Chondrocyte (in vitro differentiated cells): ENCODE measurements at regions not wholly inside any gene's neighbourhood (a gene's known extent, or its start where the extent isn't known, plus 50 kb on each side); places are given as distances from the start of the nearest gene placed in this dataset.

Experiments
- DNase-seq: peaks from one replicate; pipeline ENCODE4 v3.0.0; 2021; ENCODE audit warnings: mixed read lengths, low spot score
- H3K27ac Mint-ChIP-seq: one replicate; pipeline ENCODE4 v1.8.0; 2021; ENCODE audit warnings: mild to moderate bottlenecking, moderate library complexity, mixed read lengths; ENCODE audit not compliant: unreplicated experiment
- H3K27me3 Mint-ChIP-seq: 2 replicates; pipeline ENCODE4 v1.8.0; 2021; ENCODE audit warnings: low read depth, mixed read lengths
- H3K36me3 Mint-ChIP-seq: 2 replicates; pipeline ENCODE4 v1.8.0; 2021; ENCODE audit warnings: low read depth, mixed read lengths
- H3K4me1 Mint-ChIP-seq: 2 replicates; pipeline ENCODE4 v1.8.0; 2021; ENCODE audit warnings: low read depth, mild to moderate bottlenecking, mixed read lengths
- H3K4me3 Mint-ChIP-seq: one replicate; pipeline ENCODE4 v1.8.0; 2021; ENCODE audit warnings: mild to moderate bottlenecking, moderate library complexity, mixed read lengths; ENCODE audit not compliant: unreplicated experiment
- H3K9me3 Mint-ChIP-seq: 2 replicates; pipeline ENCODE4 v1.8.0; 2021; ENCODE audit warnings: low read depth, mixed read lengths
- TF ChIP-seq, protein P1 (sequence below): fragments of 200-600 bp; sonication (generic); IDR thresholded peaks from 2 replicates; pipeline ENCODE4 v1.5.0; 2021; ENCODE audit warnings: antibody characterized with exemption, mild to moderate bottlenecking, moderate library complexity

DNA sequence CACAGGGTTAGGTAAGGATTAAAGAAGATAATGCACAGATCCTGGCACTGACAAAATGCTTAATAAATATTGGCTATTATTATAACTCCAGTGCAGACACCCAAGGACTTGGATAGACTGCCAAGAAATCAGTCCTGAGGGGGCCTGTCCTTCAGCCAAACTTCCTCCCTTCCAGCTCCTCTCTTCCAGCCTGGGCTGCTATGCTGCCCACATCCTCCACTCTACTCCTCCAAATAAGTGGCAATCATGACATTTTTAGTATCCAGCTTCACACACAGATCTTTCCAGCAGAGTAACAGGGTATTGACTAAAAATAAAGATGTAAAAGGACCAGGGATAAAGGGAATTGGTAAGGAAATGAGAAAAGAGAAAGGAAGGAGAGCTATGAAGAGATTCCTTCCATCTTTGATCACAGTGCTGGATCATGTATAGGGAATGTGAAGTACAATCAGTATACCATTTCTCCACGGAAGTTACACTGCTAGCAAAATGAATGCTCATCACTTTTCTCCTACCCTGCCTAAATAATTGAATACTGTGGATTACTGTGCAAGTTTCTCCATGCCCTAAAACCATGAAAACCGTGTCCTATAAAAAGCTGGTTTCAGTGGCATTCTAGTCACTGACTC, 136.0 kb upstream of the OSMR start:
- Mint-ChIP-seq H3K27ac (no peak overlapping the region), H3K27me3 (no peaks in the 10 kb centered on the region), H3K36me3 (no peaks in the 10 kb centered on the region), H3K4me3 (no peak overlapping the region), H3K4me1 (no peaks in the 10 kb centered on the region), H3K9me3 (no peaks in the 10 kb centered on the region)
- TF ChIP-seq, protein P1, sequence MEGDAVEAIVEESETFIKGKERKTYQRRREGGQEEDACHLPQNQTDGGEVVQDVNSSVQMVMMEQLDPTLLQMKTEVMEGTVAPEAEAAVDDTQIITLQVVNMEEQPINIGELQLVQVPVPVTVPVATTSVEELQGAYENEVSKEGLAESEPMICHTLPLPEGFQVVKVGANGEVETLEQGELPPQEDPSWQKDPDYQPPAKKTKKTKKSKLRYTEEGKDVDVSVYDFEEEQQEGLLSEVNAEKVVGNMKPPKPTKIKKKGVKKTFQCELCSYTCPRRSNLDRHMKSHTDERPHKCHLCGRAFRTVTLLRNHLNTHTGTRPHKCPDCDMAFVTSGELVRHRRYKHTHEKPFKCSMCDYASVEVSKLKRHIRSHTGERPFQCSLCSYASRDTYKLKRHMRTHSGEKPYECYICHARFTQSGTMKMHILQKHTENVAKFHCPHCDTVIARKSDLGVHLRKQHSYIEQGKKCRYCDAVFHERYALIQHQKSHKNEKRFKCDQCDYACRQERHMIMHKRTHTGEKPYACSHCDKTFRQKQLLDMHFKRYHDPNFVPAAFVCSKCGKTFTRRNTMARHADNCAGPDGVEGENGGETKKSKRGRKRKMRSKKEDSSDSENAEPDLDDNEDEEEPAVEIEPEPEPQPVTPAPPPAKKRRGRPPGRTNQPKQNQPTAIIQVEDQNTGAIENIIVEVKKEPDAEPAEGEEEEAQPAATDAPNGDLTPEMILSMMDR, result no peak
- no peak for DNase-seq

- Mint-ChIP-seq H3K4me3 (no peak overlapping the region), H3K4me1 (no peaks in the 10 kb centered on the region), H3K27me3 (no peaks in the 10 kb centered on the region), H3K9me3 (no peaks in the 10 kb centered on the region), H3K27ac (no peak overlapping the region), H3K36me3 (no peaks in the 10 kb centered on the region)
- TF ChIP-seq, protein P1, result no peak
- DNase-seq, result no peak
Observed at GRCh38 chr5:38710627-38711026, 135.2 kb upstream of the OSMR start.

DNA sequence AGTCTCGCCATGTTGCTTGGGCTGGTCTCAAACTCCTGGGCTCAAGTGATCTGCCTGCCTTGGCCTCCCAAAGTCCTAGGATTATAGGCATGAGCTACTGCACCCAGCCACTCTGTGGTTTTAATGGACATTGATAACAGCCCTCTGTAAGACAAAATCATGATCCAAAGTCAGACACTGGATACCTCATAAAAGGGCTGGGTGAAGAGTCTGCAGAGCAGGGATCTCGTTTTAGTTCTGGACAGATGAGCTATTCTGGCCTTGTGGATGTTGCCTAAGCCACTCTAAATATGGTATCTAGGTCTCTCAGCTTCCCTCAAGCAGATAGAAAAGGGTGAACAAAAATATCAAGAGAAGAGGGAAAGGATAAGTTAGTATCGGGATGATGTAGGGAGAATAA, 133.4 kb upstream of the OSMR start:
- Mint-ChIP-seq H3K27me3 (no peaks in the 10 kb centered on the region), H3K36me3 (no peaks in the 10 kb centered on the region), H3K9me3 (no peaks in the 10 kb centered on the region), H3K4me1 (no peaks in the 10 kb centered on the region), H3K27ac (no peak overlapping the region), H3K4me3 (no peak overlapping the region)
- TF ChIP-seq, protein P1, result no peak
- DNase-seq, result no peak

DNA sequence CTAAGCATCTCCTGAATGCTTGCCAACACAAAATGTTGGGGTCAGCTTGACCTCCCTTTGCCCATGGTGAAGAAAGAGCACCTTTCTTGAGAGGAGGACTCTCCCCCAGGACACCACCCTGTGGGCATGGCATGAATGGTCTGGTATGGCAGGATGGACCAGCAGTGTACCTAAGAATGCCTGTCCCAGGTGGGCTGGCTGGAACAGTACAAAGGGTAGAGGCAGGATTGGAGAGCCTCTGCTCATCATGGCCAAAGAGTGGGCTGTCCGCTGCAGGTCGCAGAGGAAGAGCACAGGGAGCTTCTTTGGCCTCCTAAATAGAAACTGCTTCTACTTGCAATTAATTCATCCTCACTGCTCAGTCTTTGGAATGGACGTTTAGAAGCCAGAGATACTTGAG, 131.6 kb upstream of the OSMR start:
- TF ChIP-seq, protein P1, result no peak
- Mint-ChIP-seq H3K4me1 (no peaks in the 10 kb centered on the region), H3K4me3 (no peak overlapping the region), H3K27ac (no peak overlapping the region), H3K36me3 (no peaks in the 10 kb centered on the region), H3K27me3 (no peaks in the 10 kb centered on the region), H3K9me3 (no peaks in the 10 kb centered on the region)
- no peak for DNase-seq

DNA sequence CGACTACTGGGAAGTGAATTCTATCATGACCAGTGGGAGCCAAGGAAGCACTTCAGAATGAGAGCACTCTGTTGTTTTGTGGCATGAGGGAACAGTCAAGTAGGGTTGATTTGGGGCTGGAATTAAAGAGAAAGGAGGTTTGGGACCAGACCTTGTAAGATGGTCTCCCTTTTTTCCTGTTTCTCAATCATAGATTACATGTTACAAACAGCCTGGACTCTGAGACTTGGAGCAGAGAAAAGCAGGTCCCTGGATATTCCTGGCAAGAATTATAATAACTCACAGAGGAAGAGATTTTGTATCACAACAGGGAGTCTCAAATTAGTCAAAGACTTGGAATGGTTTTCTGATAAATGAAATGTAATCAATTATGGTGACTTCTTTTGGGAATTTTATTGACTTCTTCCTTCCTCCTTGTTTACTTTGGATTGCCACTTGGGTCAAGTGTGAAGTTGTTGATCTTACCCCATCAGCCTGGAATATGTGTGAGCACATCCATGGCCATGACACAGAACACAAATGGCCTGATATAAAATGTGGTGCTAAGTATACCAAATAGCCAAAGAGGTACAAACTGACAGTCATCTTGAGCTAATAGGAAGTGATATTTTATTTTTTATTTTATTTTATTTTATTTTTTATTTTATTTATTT, 131.0 kb upstream of the OSMR start:
- Mint-ChIP-seq H3K4me1 (no peaks in the 10 kb centered on the region), H3K27ac (no peak overlapping the region), H3K36me3 (no peaks in the 10 kb centered on the region), H3K4me3 (no peak overlapping the region), H3K9me3 (no peaks in the 10 kb centered on the region), H3K27me3 (no peaks in the 10 kb centered on the region)
- TF ChIP-seq, protein P1, result no peak
- DNase-seq, result no peak
